GM06990 (cell line): ENCODE measurements at regions not wholly inside any gene's neighbourhood (a gene's known extent, or its start where the extent isn't known, plus 50 kb on each side); places are given as distances from the start of the nearest gene placed in this dataset.

Experiments
- DNase-seq: peaks from one replicate; pipeline ENCODE4 v3.0.0-alpha.2; 2011; ENCODE audit not compliant: insufficient read length; ENCODE audit errors: extremely low read depth
- H3K27me3 ChIP-seq: replicated peaks from 2 replicates; pipeline ENCODE4 v1.6.0; 2011; ENCODE audit warnings: low read length; ENCODE audit not compliant: control insufficient read depth, insufficient read depth
- H3K36me3 ChIP-seq: 2 replicates; pipeline ENCODE4 v1.5.1; 2011; ENCODE audit warnings: low read length; ENCODE audit not compliant: control insufficient read depth, insufficient read depth
- H3K4me3 ChIP-seq: replicated peaks from 2 replicates; pipeline ENCODE4 v1.5.1; 2011; ENCODE audit warnings: low read depth, mild to moderate bottlenecking, control low read depth, low read length
- TF ChIP-seq, protein P1 (sequence below): IDR thresholded peaks from 2 replicates; pipeline ENCODE4 v1.5.1; 2011; ENCODE audit warnings: low read length, control low read depth, mild to moderate bottlenecking, inconsistent platforms; ENCODE audit not compliant: insufficient read depth, poor library complexity, severe bottlenecking

GRCh38 chr10:26378861-26379294, 59.3 kb upstream of the APBB1IP start:
- DNase-seq = no peak
- H3K4me3 ChIP-seq = no peak overlapping the region
- TF ChIP-seq, protein P1, sequence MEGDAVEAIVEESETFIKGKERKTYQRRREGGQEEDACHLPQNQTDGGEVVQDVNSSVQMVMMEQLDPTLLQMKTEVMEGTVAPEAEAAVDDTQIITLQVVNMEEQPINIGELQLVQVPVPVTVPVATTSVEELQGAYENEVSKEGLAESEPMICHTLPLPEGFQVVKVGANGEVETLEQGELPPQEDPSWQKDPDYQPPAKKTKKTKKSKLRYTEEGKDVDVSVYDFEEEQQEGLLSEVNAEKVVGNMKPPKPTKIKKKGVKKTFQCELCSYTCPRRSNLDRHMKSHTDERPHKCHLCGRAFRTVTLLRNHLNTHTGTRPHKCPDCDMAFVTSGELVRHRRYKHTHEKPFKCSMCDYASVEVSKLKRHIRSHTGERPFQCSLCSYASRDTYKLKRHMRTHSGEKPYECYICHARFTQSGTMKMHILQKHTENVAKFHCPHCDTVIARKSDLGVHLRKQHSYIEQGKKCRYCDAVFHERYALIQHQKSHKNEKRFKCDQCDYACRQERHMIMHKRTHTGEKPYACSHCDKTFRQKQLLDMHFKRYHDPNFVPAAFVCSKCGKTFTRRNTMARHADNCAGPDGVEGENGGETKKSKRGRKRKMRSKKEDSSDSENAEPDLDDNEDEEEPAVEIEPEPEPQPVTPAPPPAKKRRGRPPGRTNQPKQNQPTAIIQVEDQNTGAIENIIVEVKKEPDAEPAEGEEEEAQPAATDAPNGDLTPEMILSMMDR = no peak
- no peaks in the 10 kb centered on the region for H3K36me3 ChIP-seq
- H3K27me3 ChIP-seq = no peaks in the 10 kb centered on the region

DNA sequence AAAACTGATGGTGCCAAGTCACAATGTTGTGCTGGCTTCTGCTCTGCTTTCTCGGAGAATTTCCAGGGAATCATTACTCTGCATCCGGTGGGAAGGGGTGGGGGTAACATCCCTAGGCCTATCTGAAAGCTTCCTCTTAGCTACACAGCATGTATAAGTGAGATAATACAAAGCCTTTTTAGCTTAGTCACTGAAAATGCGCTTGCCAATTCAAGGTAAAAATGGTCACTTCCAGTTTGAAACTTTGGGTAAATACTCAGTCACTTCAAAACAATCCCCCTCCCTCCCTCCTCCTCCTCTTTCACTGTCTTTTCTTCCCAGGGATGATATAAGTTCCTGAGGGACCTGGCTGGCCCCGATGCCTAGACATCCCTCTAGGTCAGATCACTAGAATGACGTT, 57.3 kb upstream of the APBB1IP start:
- Histone ChIP-seq H3K36me3 (no peaks in the 10 kb centered on the region), H3K27me3 (no peaks in the 10 kb centered on the region), H3K4me3 (no peak overlapping the region)
- TF ChIP-seq, protein P1 = no peak
- no peak for DNase-seq

- DNase-seq = no peak
- TF ChIP-seq, protein P1 = no peak
- Histone ChIP-seq H3K4me3 (no peak overlapping the region), H3K27me3 (no peaks in the 10 kb centered on the region), H3K36me3 (no peaks in the 10 kb centered on the region)
Observed at GRCh38 chr10:26381986-26382385, 56.2 kb upstream of the APBB1IP start.

DNA sequence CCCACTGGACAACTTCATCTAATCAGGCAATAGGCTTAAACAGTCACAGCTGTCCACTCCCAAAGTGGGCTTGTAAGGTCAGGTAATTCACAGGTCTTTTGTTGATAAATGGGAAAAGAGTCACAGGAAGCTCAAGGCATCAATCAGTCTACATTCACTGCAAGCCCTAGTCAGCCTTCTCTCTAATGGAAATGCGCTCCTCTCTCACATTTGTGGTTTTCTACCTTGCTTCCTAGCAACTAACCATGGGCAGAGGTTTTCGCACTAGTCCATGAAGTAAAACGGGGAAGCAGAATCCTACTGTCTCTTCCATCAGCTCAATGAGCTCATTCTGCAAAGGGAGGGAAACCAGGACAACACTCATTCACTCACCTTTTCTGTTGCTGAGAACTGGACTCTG, 53.5 kb upstream of the APBB1IP start:
- Histone ChIP-seq H3K4me3 (no peak overlapping the region), H3K27me3 (no peaks in the 10 kb centered on the region), H3K36me3 (no peaks in the 10 kb centered on the region)
- no peak for DNase-seq
- TF ChIP-seq, protein P1 = no peak

DNA sequence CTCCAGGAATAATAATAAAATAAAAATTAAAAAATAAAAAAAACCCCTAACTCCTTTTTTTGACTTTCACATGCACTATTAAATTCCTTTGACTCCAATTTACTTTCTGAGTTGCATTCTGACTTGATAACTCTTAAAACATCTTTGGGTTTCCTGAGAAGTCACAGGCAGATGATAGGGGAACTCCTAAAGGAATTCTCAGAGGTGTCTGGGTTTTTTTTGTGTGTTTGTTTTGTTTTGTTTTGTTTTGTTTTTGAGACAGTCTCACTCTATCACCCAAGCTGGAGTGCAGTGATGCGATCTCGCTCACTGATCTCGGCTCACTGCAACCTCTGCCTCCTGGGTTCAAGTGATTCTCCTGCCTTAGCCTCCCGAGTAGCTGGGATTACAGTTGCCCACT, 52.7 kb upstream of the APBB1IP start:
- H3K4me3 ChIP-seq = no peak overlapping the region
- no peak for DNase-seq
- no peaks in the 10 kb centered on the region for H3K27me3 ChIP-seq
- no peaks in the 10 kb centered on the region for H3K36me3 ChIP-seq
- TF ChIP-seq, protein P1 = no peak

- Histone ChIP-seq H3K36me3 (no peaks in the 10 kb centered on the region), H3K27me3 (no peaks in the 10 kb centered on the region), H3K4me3 (no peak overlapping the region)
- DNase-seq = peak; percentile 29
- TF ChIP-seq, protein P1 = no peak
Observed at GRCh38 chr10:26386781-26387180, 51.4 kb upstream of the APBB1IP start.
